A549 (cell line): ENCODE measurements at regions not wholly inside any gene's neighbourhood (a gene's known extent, or its start where the extent isn't known, plus 50 kb on each side); places are given as distances from the start of the nearest gene placed in this dataset.

Source experiments
- ATAC-seq, 2 experiments: fragments of 200-7000 bp in 1 of 2; fragments of >200 bp in 1 of 2; cut with Nextera tagmentation in 1 of 2; cut with Tn5 transposase in 1 of 2; 3 replicates each; pipeline versions ENCODE4 v1.8.0 to v1.9.1; 2018 to 2020; ENCODE audit warnings: mild to moderate bottlenecking in 1 of 2, moderate library complexity in 1 of 2
- CTCF ChIA-PET: fragments of 300-600 bp; sonication (Branson Sonifier 250); formaldehyde crosslinking; extraction: SDS; loops from one replicate; lab custom pipeline; 2021; ENCODE audit warnings: antibody characterized with exemption, inconsistent platforms; lab: Yijun Ruan, JAX
- POLR2A ChIA-PET: fragments of 350-600 bp; formaldehyde crosslinking; extraction: SDS; loops from one replicate; lab custom pipeline; 2021; ENCODE audit warnings: antibody characterized with exemption, inconsistent platforms; lab: Yijun Ruan, JAX
- DNase-seq, 2 experiments: peaks; one replicate each; pipeline versions ENCODE4 v3.0.0 to v3.0.0-alpha.2; 2011 to 2016; ENCODE audit warnings: low read depth in 1 of 2, low spot score in 1 of 2
- FAIRE-seq: peaks from 2 replicates; lab custom pipeline; 2011; peaks lifted over from hg19 to GRCh38; lab: Jason Lieb, UNC
- H3K27ac ChIP-seq, 2 experiments: fragments of >200 bp; sonication (Bioruptor Twin); formaldehyde crosslinking; 3 replicates each; pipeline ENCODE4 v1.5.1; 2016 to 2017
- H3K4me1 ChIP-seq: fragments of >200 bp; sonication (Bioruptor Twin); formaldehyde crosslinking; 3 replicates; pipeline ENCODE4 v1.6.1; 2016
- H3K4me2 ChIP-seq: fragments of >200 bp; sonication (Bioruptor Twin); formaldehyde crosslinking; 3 replicates; pipeline ENCODE4 v1.6.1; 2016
- H3K4me3 ChIP-seq: fragments of >200 bp; sonication (Bioruptor Twin); formaldehyde crosslinking; 3 replicates; pipeline ENCODE4 v1.5.1; 2016
- H3K9me3 ChIP-seq: fragments of >200 bp; sonication (Bioruptor Twin); formaldehyde crosslinking; 3 replicates; pipeline ENCODE4 v1.6.1; 2016
- BHLHE40 ChIP-seq: IDR thresholded peaks from 2 replicates; pipeline ENCODE4 v1.6.1; 2012; ENCODE audit warnings: low read depth, low read length, inconsistent platforms
- CHD2 ChIP-seq: fragments of 150-350 bp; IDR thresholded peaks from 2 replicates; pipeline ENCODE4 v1.6.1; 2014; ENCODE audit warnings: low read length; ENCODE audit not compliant: partially characterized antibody
- CHD4 ChIP-seq: fragments of 200-600 bp; sonication (generic); IDR thresholded peaks from 2 replicates; pipeline ENCODE4 v1.6.1; 2016; ENCODE audit warnings: antibody characterized with exemption, mild to moderate bottlenecking, borderline replicate concordance
- EHF ChIP-seq: fragments of 250-450 bp; sonication (Bioruptor Pico); IDR thresholded peaks from 2 replicates; pipeline ENCODE4 v1.5.0; 2020; ENCODE audit warnings: mild to moderate bottlenecking
- EHMT2 ChIP-seq: fragments of 200-600 bp; sonication (generic); IDR thresholded peaks from 2 replicates; pipeline ENCODE4 v1.6.1; 2016; ENCODE audit warnings: antibody characterized with exemption, low read depth, mild to moderate bottlenecking, moderate library complexity
- ESRRA ChIP-seq: fragments of 150-350 bp; IDR thresholded peaks from 2 replicates; pipeline ENCODE4 v1.6.1; 2014; ENCODE audit warnings: mild to moderate bottlenecking, low read length, borderline replicate concordance
- HEYL ChIP-seq: fragments of 250-450 bp; sonication (Bioruptor Pico); IDR thresholded peaks from 2 replicates; pipeline ENCODE4 v1.8.0; 2021; ENCODE audit warnings: mild to moderate bottlenecking, moderate library complexity
- HOXA7 ChIP-seq: fragments of 250-450 bp; sonication (Bioruptor Pico); IDR thresholded peaks from 2 replicates; pipeline ENCODE4 v1.5.0; 2020; ENCODE audit warnings: mild to moderate bottlenecking, moderate library complexity
- HOXB5 ChIP-seq: fragments of 250-450 bp; sonication (Bioruptor Pico); IDR thresholded peaks from 2 replicates; pipeline ENCODE4 v1.5.0; 2020; ENCODE audit warnings: mild to moderate bottlenecking, moderate library complexity
- JUN ChIP-seq, 2 experiments: fragments of >200 bp; sonication (Bioruptor Twin); formaldehyde crosslinking; IDR thresholded peaks; 2 replicates in 1 of 2; 3 replicates in 1 of 2; pipeline ENCODE4 v1.6.1; 2016 to 2017
- JUNB ChIP-seq: fragments of >200 bp; sonication (Bioruptor Twin); formaldehyde crosslinking; IDR thresholded peaks from 2 replicates; pipeline ENCODE4 v1.6.1; 2016
- MAFK ChIP-seq: fragments of 450-650 bp; IDR thresholded peaks from 2 replicates; pipeline ENCODE4 v1.6.1; 2014; ENCODE audit not compliant: partially characterized antibody
- MAZ ChIP-seq: fragments of 150-350 bp; IDR thresholded peaks from 2 replicates; pipeline ENCODE4 v1.6.1; 2014; ENCODE audit warnings: antibody characterized with exemption, low read depth, low read length, borderline replicate concordance
- NPAS2 ChIP-seq: fragments of 250-450 bp; sonication (Bioruptor Pico); IDR thresholded peaks from 2 replicates; pipeline ENCODE4 v1.8.0; 2022; ENCODE audit warnings: mild to moderate bottlenecking, moderate library complexity, borderline replicate concordance
- RAD21 ChIP-seq, 2 experiments: fragments of >200 bp in 1 of 2; sonication (Bioruptor Twin) in 1 of 2; formaldehyde crosslinking in 1 of 2; IDR thresholded peaks in 1 of 2; conservative IDR thresholded peaks in 1 of 2; 2 replicates in 1 of 2; 3 replicates in 1 of 2; pipeline ENCODE4 v1.6.1; 2012 to 2018; ENCODE audit warnings: inconsistent platforms in 1 of 2
- SMC3 ChIP-seq: fragments of >200 bp; sonication (Bioruptor Twin); formaldehyde crosslinking; IDR thresholded peaks from 3 replicates; pipeline ENCODE4 v1.6.1; 2018; ENCODE audit warnings: inconsistent platforms
- TP53 ChIP-seq: fragments of 250-450 bp; sonication (Bioruptor Pico); IDR thresholded peaks from 2 replicates; pipeline ENCODE4 v1.5.0; 2021; ENCODE audit warnings: mild to moderate bottlenecking, moderate library complexity
- ZC3H11A ChIP-seq: fragments of 450-650 bp; IDR thresholded peaks from 2 replicates; pipeline ENCODE4 v1.6.1; 2014; ENCODE audit warnings: antibody characterized with exemption, mild to moderate bottlenecking
- ZNF302 ChIP-seq: fragments of 250-450 bp; sonication (Bioruptor Pico); IDR thresholded peaks from 2 replicates; pipeline ENCODE4 v1.9.0; 2021; ENCODE audit warnings: inconsistent platforms, mild to moderate bottlenecking, moderate library complexity
- WGBS: methylation state at CpG from one replicate; pipeline ENCODE4 v1.1.6; 2017; ENCODE audit errors: missing lambda C conversion rate; 5-methylcytosine and 5-hydroxymethylcytosine counted together
- TF ChIP-seq, protein P1 (sequence below): fragments of 250-450 bp; sonication (Bioruptor Pico); IDR thresholded peaks from 2 replicates; pipeline ENCODE4 v1.5.0; 2020; ENCODE audit warnings: low read depth, mild to moderate bottlenecking, moderate library complexity
- TF ChIP-seq, protein P2 (sequence below): IDR thresholded peaks from 2 replicates; pipeline ENCODE4 v1.6.1; 2012; ENCODE audit warnings: low read depth, borderline replicate concordance
- TF ChIP-seq, protein P3 (sequence below): fragments of 150-350 bp; IDR thresholded peaks from 2 replicates; pipeline ENCODE4 v1.6.1; 2014; ENCODE audit warnings: low read depth, mild to moderate bottlenecking, low read length
- TF ChIP-seq, protein P4 (sequence below): fragments of >200 bp; sonication (Bioruptor Twin); formaldehyde crosslinking; IDR thresholded peaks from 3 replicates; pipeline ENCODE4 v1.6.1; 2016
- TF ChIP-seq, protein P5 (sequence below): fragments of 250-450 bp; sonication (Bioruptor Pico); IDR thresholded peaks from 2 replicates; pipeline ENCODE4 v1.5.0; 2021; ENCODE audit warnings: mild to moderate bottlenecking, moderate library complexity, borderline replicate concordance
- TF ChIP-seq, protein P6 (sequence below): fragments of 450-650 bp; IDR thresholded peaks from 2 replicates; pipeline ENCODE4 v1.6.1; 2014; ENCODE audit warnings: antibody characterized with exemption

DNA sequence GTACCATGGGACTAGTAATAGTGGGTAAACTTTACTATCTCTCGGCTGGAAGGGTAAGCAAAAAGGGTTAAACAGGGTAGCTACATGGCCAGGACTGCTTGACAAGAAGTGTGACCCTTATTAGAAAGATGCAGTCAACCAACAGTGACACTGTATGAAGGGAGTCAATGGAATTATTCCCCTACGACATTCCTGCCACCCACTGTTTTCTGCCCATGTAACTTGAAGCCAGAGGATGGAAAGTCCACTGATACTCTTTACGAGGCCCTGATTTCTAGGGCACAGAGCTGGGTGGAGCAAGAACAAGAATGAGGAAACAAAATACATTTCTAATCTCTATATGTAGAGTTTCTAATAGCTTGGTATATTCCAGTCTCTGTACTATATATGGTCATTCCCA is 1102.5 kb downstream of the CDH11 start:
- H3K4me3 ChIP-seq, result no peak overlapping the region
- DNase-seq (no peak), FAIRE-seq (no peak), ATAC-seq (no peak)
- H3K27ac ChIP-seq, result no peak overlapping the region
- H3K9me3 ChIP-seq, result no peaks in the 10 kb centered on the region
- 1% methylated on average over 3 of the region's 3 CpGs for WGBS
- CTCF ChIA-PET, result no interaction called here
- POLR2A ChIA-PET, result no interaction called here
- TF ChIP-seq, protein P1, sequence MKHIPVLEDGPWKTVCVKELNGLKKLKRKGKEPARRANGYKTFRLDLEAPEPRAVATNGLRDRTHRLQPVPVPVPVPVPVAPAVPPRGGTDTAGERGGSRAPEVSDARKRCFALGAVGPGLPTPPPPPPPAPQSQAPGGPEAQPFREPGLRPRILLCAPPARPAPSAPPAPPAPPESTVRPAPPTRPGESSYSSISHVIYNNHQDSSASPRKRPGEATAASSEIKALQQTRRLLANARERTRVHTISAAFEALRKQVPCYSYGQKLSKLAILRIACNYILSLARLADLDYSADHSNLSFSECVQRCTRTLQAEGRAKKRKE, result no peak
- TF ChIP-seq MAZ (no peak), TP53 (CRISPR knock-in tag) (no peak), EHMT2 (no peak), SMC3 (no peak), RAD21 (conservative IDR thresholded peaks at IDR 0.05 in 1 of 2, IDR thresholded peaks at IDR 0.05 in 1 of 2) (no peak), ESRRA (no peak), HOXA7 (CRISPR knock-in tag) (no peak), JUN (IDR thresholded peaks at IDR 0.05) (no peak), HEYL (CRISPR knock-in tag) (no peak), MAFK (no peak), CHD2 (no peak)
- TF ChIP-seq, protein P2, sequence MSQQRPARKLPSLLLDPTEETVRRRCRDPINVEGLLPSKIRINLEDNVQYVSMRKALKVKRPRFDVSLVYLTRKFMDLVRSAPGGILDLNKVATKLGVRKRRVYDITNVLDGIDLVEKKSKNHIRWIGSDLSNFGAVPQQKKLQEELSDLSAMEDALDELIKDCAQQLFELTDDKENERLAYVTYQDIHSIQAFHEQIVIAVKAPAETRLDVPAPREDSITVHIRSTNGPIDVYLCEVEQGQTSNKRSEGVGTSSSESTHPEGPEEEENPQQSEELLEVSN, result no peak
- TF ChIP-seq, protein P3, sequence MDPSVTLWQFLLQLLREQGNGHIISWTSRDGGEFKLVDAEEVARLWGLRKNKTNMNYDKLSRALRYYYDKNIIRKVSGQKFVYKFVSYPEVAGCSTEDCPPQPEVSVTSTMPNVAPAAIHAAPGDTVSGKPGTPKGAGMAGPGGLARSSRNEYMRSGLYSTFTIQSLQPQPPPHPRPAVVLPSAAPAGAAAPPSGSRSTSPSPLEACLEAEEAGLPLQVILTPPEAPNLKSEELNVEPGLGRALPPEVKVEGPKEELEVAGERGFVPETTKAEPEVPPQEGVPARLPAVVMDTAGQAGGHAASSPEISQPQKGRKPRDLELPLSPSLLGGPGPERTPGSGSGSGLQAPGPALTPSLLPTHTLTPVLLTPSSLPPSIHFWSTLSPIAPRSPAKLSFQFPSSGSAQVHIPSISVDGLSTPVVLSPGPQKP, result no peak
- TF ChIP-seq, protein P4, sequence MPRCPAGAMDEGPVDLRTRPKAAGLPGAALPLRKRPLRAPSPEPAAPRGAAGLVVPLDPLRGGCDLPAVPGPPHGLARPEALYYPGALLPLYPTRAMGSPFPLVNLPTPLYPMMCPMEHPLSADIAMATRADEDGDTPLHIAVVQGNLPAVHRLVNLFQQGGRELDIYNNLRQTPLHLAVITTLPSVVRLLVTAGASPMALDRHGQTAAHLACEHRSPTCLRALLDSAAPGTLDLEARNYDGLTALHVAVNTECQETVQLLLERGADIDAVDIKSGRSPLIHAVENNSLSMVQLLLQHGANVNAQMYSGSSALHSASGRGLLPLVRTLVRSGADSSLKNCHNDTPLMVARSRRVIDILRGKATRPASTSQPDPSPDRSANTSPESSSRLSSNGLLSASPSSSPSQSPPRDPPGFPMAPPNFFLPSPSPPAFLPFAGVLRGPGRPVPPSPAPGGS, result no peak
- TF ChIP-seq, protein P5, sequence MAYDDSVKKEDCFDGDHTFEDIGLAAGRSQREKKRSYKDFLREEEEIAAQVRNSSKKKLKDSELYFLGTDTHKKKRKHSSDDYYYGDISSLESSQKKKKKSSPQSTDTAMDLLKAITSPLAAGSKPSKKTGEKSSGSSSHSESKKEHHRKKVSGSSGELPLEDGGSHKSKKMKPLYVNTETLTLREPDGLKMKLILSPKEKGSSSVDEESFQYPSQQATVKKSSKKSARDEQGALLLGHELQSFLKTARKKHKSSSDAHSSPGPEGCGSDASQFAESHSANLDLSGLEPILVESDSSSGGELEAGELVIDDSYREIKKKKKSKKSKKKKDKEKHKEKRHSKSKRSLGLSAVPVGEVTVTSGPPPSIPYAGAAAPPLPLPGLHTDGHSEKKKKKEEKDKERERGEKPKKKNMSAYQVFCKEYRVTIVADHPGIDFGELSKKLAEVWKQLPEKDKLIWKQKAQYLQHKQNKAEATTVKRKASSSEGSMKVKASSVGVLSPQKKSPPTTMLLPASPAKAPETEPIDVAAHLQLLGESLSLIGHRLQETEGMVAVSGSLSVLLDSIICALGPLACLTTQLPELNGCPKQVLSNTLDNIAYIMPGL, result no peak
- H3K4me2 ChIP-seq, result no peak overlapping the region
- no peaks in the 10 kb centered on the region for H3K4me1 ChIP-seq

DNA sequence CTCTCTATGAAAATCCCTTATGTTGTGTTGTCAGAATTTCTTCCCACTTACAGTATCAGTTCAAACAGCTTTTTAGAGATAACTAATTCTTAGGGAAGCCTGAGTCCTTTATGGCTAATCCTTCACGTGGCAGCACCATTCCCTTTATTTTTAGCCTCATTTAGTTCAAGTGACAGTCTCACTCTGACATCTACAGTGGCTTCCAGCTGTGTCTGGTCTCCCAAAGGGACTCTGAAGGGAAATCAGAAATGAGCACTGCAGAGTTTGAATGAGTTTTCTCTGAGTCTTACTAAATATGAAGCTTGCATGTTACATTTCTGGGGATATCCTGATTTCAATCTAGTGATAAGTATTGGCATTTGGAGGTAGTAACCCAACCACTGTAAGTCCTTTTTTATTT is 1104.1 kb downstream of the CDH11 start:
- POLR2A ChIA-PET, result no interaction called here
- FAIRE-seq, result no peak
- Histone ChIP-seq H3K4me3 (no peak overlapping the region), H3K27ac (no peak overlapping the region), H3K4me1 (no peaks in the 10 kb centered on the region), H3K4me2 (no peak overlapping the region)
- 0% methylated on average over 1 of the region's 1 CpG for WGBS
- CTCF ChIA-PET, result no interaction called here
- TF ChIP-seq MAZ (no peak), JUNB (no peak), BHLHE40 (no peak), ZNF302 (CRISPR knock-in tag) (no peak), SMC3 (no peak), HOXB5 (CRISPR knock-in tag) (no peak), NPAS2 (CRISPR knock-in tag) (no peak), EHF (CRISPR knock-in tag) (no peak), CHD4 (no peak), MAFK (no peak), HEYL (CRISPR knock-in tag) (no peak), ZC3H11A (no peak)
- TF ChIP-seq, protein P6, sequence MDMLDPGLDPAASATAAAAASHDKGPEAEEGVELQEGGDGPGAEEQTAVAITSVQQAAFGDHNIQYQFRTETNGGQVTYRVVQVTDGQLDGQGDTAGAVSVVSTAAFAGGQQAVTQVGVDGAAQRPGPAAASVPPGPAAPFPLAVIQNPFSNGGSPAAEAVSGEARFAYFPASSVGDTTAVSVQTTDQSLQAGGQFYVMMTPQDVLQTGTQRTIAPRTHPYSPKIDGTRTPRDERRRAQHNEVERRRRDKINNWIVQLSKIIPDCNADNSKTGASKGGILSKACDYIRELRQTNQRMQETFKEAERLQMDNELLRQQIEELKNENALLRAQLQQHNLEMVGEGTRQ, result no peak
- TF ChIP-seq, protein P3, result no peak
- TF ChIP-seq, all 56 proteins: peak for 0
- DNase-seq (no peak), ATAC-seq (no peak)
- H3K9me3 ChIP-seq, result no peaks in the 10 kb centered on the region
